ENCODE measurements at regions not wholly inside any gene's neighbourhood (a gene's known extent, or its start where the extent isn't known, plus 50 kb on each side); places are given as distances from the start of the nearest gene placed in this dataset.
"Not testable (repeated sequence)": the region's sequence is repeated elsewhere in the genome, so short reads cannot be mapped to it uniquely, and the experiment has no call there.

- TF ChIP-seq MXI1 (IDR thresholded peaks at IDR 0.05; ENCODE audit: low read depth, low read length), result no peak
- TF ChIP-seq JUND (IDR thresholded peaks at IDR 0.05), result no peak
- TF ChIP-seq USF2 (IDR thresholded peaks at IDR 0.05; ENCODE audit: borderline replicate concordance, low read depth, low read length), result no peak
- no peak for TF ChIP-seq RAD21 (IDR thresholded peaks at IDR 0.05; ENCODE audit: low read length)
Observed at GRCh38 chr4:141473952-141474351, 162.4 kb upstream of the IL15 start (continued).

- H3K9ac ChIP-seq, result no peak overlapping the region
- TF ChIP-seq EZH2phosphoT487 (IDR thresholded peaks at IDR 0.05; ENCODE audit: borderline replicate concordance, low read depth), result no peak
- ChIA-PET POLR2A (no interaction called here), CTCF (no interaction called here)
- H3K9me3 ChIP-seq, result peaks cover 15% of the 10 kb centered on the region; the same call in 1 of the 2 replicates
- no peaks in the 10 kb centered on the region for H3K27me3 ChIP-seq (ENCODE audit: insufficient read depth)
- DNase-seq, result no peak
- no peaks in the 10 kb centered on the region for H4K20me1 ChIP-seq (ENCODE audit: insufficient read depth)
- H3K79me2 ChIP-seq (ENCODE audit: insufficient read depth), result no peaks in the 10 kb centered on the region
- H3F3A ChIP-seq (replicated peaks; ENCODE audit: insufficient read depth), result no peaks in the 10 kb centered on the region
- H3K9me2 ChIP-seq, result no peaks in the 10 kb centered on the region
- H3K4me1 ChIP-seq (ENCODE audit: control insufficient read depth in 1 of 2, insufficient read depth in 2 of 2, low read depth in 1 of 2, low read length in 1 of 2), result no peaks in the 10 kb centered on the region
- H3K36me3 ChIP-seq (replicated peaks in 1 of 2; ENCODE audit: control insufficient read depth in 1 of 2, insufficient read depth in 2 of 2, low read length in 1 of 2), result no peaks in the 10 kb centered on the region
- H3K4me2 ChIP-seq, result no peak overlapping the region
- no peak overlapping the region for H3K27ac ChIP-seq (ENCODE audit: low read depth in 2 of 2, low read length in 1 of 2)
- H3K4me3 ChIP-seq (ENCODE audit: low read depth in 2 of 2, low read length in 1 of 2), result no peak overlapping the region
- H2AFZ ChIP-seq (ENCODE audit: low read depth), result no peak overlapping the region
Observed at GRCh38 chr4:141480950-141481349, 155.4 kb upstream of the IL15 start.

GRCh38 chr4:141484298-141484697, 152.1 kb upstream of the IL15 start:
- H3K9ac ChIP-seq; H3K36me3 ChIP-seq (replicated peaks in 1 of 2; ENCODE audit: control insufficient read depth in 1 of 2, insufficient read depth in 2 of 2, low read length in 1 of 2); POLR2A ChIA-PET; H3K4me2 ChIP-seq; H2AFZ ChIP-seq (ENCODE audit: low read depth); H3K27me3 ChIP-seq (ENCODE audit: insufficient read depth); H3K27ac ChIP-seq (ENCODE audit: low read depth in 2 of 2, low read length in 1 of 2); H3K9me2 ChIP-seq; H3K79me2 ChIP-seq (ENCODE audit: insufficient read depth); H3F3A ChIP-seq (replicated peaks; ENCODE audit: insufficient read depth); DNase-seq; H3K4me1 ChIP-seq (ENCODE audit: control insufficient read depth in 1 of 2, insufficient read depth in 2 of 2, low read depth in 1 of 2, low read length in 1 of 2); H4K20me1 ChIP-seq (ENCODE audit: insufficient read depth); H3K4me3 ChIP-seq (ENCODE audit: low read depth in 2 of 2, low read length in 1 of 2): not testable (repeated sequence)
- H3K9me3 ChIP-seq, result peaks cover 15% of the 10 kb centered on the region; the same call in 1 of the 2 replicates
- CTCF ChIA-PET, result interaction anchor here (0.7 kb wide), 1 partner anchor 14 kb away, joined by 3 read pairs; no protein-coding TSS in a partner anchor
- WGBS (ENCODE audit: low lambda C conversion rate), result 86% methylated on average over 8 of the region's 12 CpGs

GRCh38 chr4:141486375-141486997, 149.9 kb upstream of the IL15 start:
- no peak for DNase-seq
- no peak overlapping the region for H3K4me3 ChIP-seq (ENCODE audit: low read depth in 2 of 2, low read length in 1 of 2)
- H3K9me2 ChIP-seq, result no peaks in the 10 kb centered on the region
- peak overlapping the region; percentile 15 for H3K4me2 ChIP-seq
- no peaks in the 10 kb centered on the region for H3K27me3 ChIP-seq (ENCODE audit: insufficient read depth)
- H3K27ac ChIP-seq (ENCODE audit: low read depth in 2 of 2, low read length in 1 of 2), result peak overlapping the region in 1 of 2 experiments; percentile 31; a peak in 1 of 4 replicates
- ChIA-PET CTCF (interaction anchor here (0.8 kb wide), 1 partner anchor 9 kb away, joined by 3 read pairs; no protein-coding TSS in a partner anchor), POLR2A (no interaction called here)
- H3K79me2 ChIP-seq (ENCODE audit: insufficient read depth), result no peaks in the 10 kb centered on the region
- TF ChIP-seq TCF12 (IDR thresholded peaks at IDR 0.05), result 0 out of 2 replicates have a peak, but pooled peaks have one; percentile 9
- TF ChIP-seq TEAD4 (IDR thresholded peaks at IDR 0.05; ENCODE audit: borderline replicate concordance, insufficient read depth), result no peak
- TF ChIP-seq USF1 (IDR thresholded peaks at IDR 0.05; ENCODE audit: borderline replicate concordance, low read depth), result 0 out of 2 replicates have a peak, but pooled peaks have one; percentile 28
- peak; percentile 55; the same call in 1 of the 2 replicates for TF ChIP-seq FOSL2 (IDR thresholded peaks at IDR 0.05; ENCODE audit: borderline replicate concordance, low read depth)
- TF ChIP-seq NFIC (IDR thresholded peaks at IDR 0.05; ENCODE audit: borderline replicate concordance), result peak; percentile 81
- 0 out of 4 replicates have a peak, but pooled peaks of 1 of the 2 experiments have one; percentile 12 for TF ChIP-seq EP300 (IDR thresholded peaks at IDR 0.05; ENCODE audit: borderline replicate concordance in 1 of 2, low read depth in 1 of 2, low read length in 1 of 2)
- H2AFZ ChIP-seq (ENCODE audit: low read depth), result peak overlapping the region; percentile 61; the same call in 1 of the 2 replicates
- no peak overlapping the region for H3K9ac ChIP-seq
- H3F3A ChIP-seq (replicated peaks; ENCODE audit: insufficient read depth), result peaks cover 8% of the 10 kb centered on the region
- H3K36me3 ChIP-seq (replicated peaks in 1 of 2; ENCODE audit: control insufficient read depth in 1 of 2, insufficient read depth in 2 of 2, low read length in 1 of 2), result no peaks in the 10 kb centered on the region
- H4K20me1 ChIP-seq (ENCODE audit: insufficient read depth), result no peaks in the 10 kb centered on the region
- no peaks in the 10 kb centered on the region for H3K9me3 ChIP-seq
- peaks cover 0 to 4% of the 10 kb centered on the region in 2 experiments; a peak in 1 of 4 replicates for H3K4me1 ChIP-seq (ENCODE audit: control insufficient read depth in 1 of 2, insufficient read depth in 2 of 2, low read depth in 1 of 2, low read length in 1 of 2)
- WGBS (ENCODE audit: low lambda C conversion rate), result 43% methylated on average over 4 of the region's 4 CpGs

Data from SK-N-SH (cell line).